ACC112 (cell line): ENCODE measurements at regions not wholly inside any gene's neighbourhood (a gene's known extent, or its start where the extent isn't known, plus 50 kb on each side); places are given as distances from the start of the nearest gene placed in this dataset.
"Not testable (repeated sequence)": the region's sequence is repeated elsewhere in the genome, so short reads cannot be mapped to it uniquely, and the experiment has no call there.

Experiments
- H2AFZ ChIP-seq: fragments of 200-600 bp; sonication (generic); one replicate; pipeline ENCODE4 v1.6.0; 2017; ENCODE audit warnings: antibody characterized with exemption, low read length; ENCODE audit not compliant: unreplicated experiment
- H3K27ac ChIP-seq: fragments of 200-600 bp; sonication (generic); 2 replicates; pipeline ENCODE4 v1.5.1; 2014; ENCODE audit warnings: low read depth, mild to moderate bottlenecking, antibody characterized with exemption, low read length, moderate library complexity
- H3K27me3 ChIP-seq: fragments of 200-600 bp; sonication (generic); 2 replicates; pipeline ENCODE4 v1.6.1; 2014; ENCODE audit warnings: mild to moderate bottlenecking, antibody characterized with exemption, low read length, moderate library complexity, mixed read lengths; ENCODE audit not compliant: insufficient read depth
- H3K36me3 ChIP-seq: fragments of 200-600 bp; sonication (generic); 2 replicates; pipeline ENCODE4 v1.6.1; 2016; ENCODE audit warnings: mild to moderate bottlenecking, antibody characterized with exemption, low read length, moderate library complexity, mixed read lengths; ENCODE audit not compliant: insufficient read depth
- H3K4me1 ChIP-seq: fragments of 200-600 bp; sonication (generic); one replicate; pipeline ENCODE4 v1.6.1; 2016; ENCODE audit warnings: low read length, mixed read lengths; ENCODE audit not compliant: insufficient read depth, unreplicated experiment, control insufficient read depth
- H3K4me3 ChIP-seq: fragments of 200-600 bp; sonication (generic); 2 replicates; pipeline ENCODE4 v1.5.1; 2014; ENCODE audit warnings: mild to moderate bottlenecking, low read depth, low read length
- H3K79me2 ChIP-seq: fragments of 200-600 bp; sonication (generic); one replicate; pipeline ENCODE4 v1.6.0; 2016; ENCODE audit warnings: low read length; ENCODE audit not compliant: control insufficient read depth, unreplicated experiment, insufficient read depth

- Histone ChIP-seq H3K27ac (no peak overlapping the region), H3K36me3 (no peaks in the 10 kb centered on the region), H3K27me3 (no peaks in the 10 kb centered on the region), H2AFZ (no peak overlapping the region), H3K4me1 (no peaks in the 10 kb centered on the region), H3K4me3 (no peak overlapping the region), H3K79me2 (no peaks in the 10 kb centered on the region)
Measured at GRCh38 chr12:127041985-127042625, 1224.9 kb upstream of the TMEM132C start.

DNA sequence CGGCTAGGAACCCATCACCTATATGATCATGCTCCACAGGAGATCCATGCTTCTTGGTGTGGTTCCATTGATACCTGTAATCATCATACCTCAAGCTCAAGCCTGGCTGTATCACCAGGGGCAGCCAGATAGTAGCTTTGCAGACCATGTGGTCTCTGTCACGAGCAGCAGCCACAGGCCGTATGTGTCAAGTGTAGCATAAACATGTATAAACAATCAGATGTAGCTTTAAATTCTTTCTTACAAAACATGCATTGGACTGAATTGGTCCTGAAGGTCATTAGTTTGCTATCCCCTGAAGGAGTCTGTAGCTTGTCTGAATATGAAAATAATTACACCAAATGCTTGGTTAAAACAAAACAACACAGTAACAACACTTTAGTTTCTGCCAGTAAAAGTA, 1223.2 kb upstream of the TMEM132C start:
- H3K27ac ChIP-seq, result no peak overlapping the region

DNA sequence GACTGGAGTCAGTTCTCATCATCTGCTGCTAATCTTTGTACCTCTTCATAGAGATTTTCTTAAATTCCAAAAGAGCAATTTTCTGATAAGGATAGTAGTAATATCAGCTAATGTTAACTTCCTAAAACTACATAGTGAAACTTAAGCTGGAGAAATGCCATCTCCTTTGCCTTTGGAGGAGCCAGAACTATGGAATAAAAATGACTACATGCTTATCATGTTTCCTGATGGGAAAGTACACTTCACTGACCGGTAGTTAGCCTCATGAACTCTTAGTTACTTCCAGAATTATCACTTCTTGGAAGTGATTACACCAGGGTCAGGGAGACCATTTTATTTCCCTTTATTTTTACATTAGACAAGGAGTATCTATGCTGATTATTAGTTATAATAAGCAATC, 1222.1 kb upstream of the TMEM132C start:
- Histone ChIP-seq H3K36me3 (no peaks in the 10 kb centered on the region), H3K27ac (no peak overlapping the region), H3K27me3 (no peaks in the 10 kb centered on the region), H3K79me2 (no peaks in the 10 kb centered on the region), H3K4me1 (no peaks in the 10 kb centered on the region), H3K4me3 (no peak overlapping the region), H2AFZ (no peak overlapping the region)

More for the DNA sequence above, 1223.2 kb upstream of the TMEM132C start:
- H2AFZ ChIP-seq, result no peak overlapping the region
- no peak overlapping the region for H3K4me3 ChIP-seq
- no peaks in the 10 kb centered on the region for H3K36me3 ChIP-seq
- H3K27me3 ChIP-seq, result no peaks in the 10 kb centered on the region
- H3K79me2 ChIP-seq, result no peaks in the 10 kb centered on the region
- H3K4me1 ChIP-seq, result no peaks in the 10 kb centered on the region

GRCh38 chr12:127046467-127046866, 1220.5 kb upstream of the TMEM132C start:
- H3K4me1 ChIP-seq, result no peaks in the 10 kb centered on the region
- no peaks in the 10 kb centered on the region for H3K79me2 ChIP-seq

DNA sequence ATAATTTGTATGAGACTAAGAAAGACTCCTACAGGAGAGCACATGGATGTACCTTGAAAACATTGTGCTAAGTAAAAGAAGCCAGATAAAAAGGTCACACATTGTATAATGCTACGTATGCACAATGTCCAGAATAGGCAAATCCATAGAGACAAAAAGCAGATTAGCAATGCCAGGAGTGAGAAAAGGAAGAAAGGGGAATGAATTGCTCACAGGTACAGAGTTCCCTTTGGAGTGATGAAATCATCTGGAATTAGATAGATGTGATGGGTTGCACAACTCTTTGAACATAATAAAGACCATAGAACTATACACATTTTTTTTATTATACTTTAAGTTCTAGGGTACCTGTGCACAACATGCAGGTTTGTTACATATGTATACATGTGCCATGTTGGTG, 1218.9 kb upstream of the TMEM132C start:
- no peak overlapping the region for H2AFZ ChIP-seq
- H3K36me3 ChIP-seq, result no peaks in the 10 kb centered on the region
- H3K4me1 ChIP-seq, result peaks cover 11% of the 10 kb centered on the region
- no peak overlapping the region for H3K27ac ChIP-seq
- no peak overlapping the region for H3K4me3 ChIP-seq
- H3K79me2 ChIP-seq, result no peaks in the 10 kb centered on the region
- H3K27me3 ChIP-seq, result no peaks in the 10 kb centered on the region

More at GRCh38 chr12:127046467-127046866, 1220.5 kb upstream of the TMEM132C start:
- no peak overlapping the region for H3K27ac ChIP-seq
- no peaks in the 10 kb centered on the region for H3K36me3 ChIP-seq
- H3K27me3 ChIP-seq, result no peaks in the 10 kb centered on the region
- no peak overlapping the region for H2AFZ ChIP-seq
- no peak overlapping the region for H3K4me3 ChIP-seq

GRCh38 chr12:127048525-127048924, 1218.4 kb upstream of the TMEM132C start:
- H3K27me3 ChIP-seq, H3K79me2 ChIP-seq, H3K27ac ChIP-seq, H3K4me3 ChIP-seq, H2AFZ ChIP-seq, H3K36me3 ChIP-seq: not testable (repeated sequence)
- H3K4me1 ChIP-seq, result peaks cover 16% of the 10 kb centered on the region

GRCh38 chr12:127051139-127051538, 1215.8 kb upstream of the TMEM132C start:
- H2AFZ ChIP-seq, result no peak overlapping the region
- H3K27me3 ChIP-seq, result no peaks in the 10 kb centered on the region
- H3K79me2 ChIP-seq, result no peaks in the 10 kb centered on the region
- no peaks in the 10 kb centered on the region for H3K36me3 ChIP-seq
- H3K4me1 ChIP-seq, result peaks cover 34% of the 10 kb centered on the region
- H3K27ac ChIP-seq, result no peak overlapping the region
- H3K4me3 ChIP-seq, result no peak overlapping the region

- Histone ChIP-seq H3K36me3 (no peaks in the 10 kb centered on the region), H3K4me1 (peaks cover 34% of the 10 kb centered on the region), H2AFZ (no peak overlapping the region), H3K27ac (peak overlapping the region; percentile 68), H3K27me3 (no peaks in the 10 kb centered on the region), H3K79me2 (no peaks in the 10 kb centered on the region), H3K4me3 (peak overlapping the region; percentile 39; the same call in 1 of the 2 replicates)
Measured at GRCh38 chr12:127052511-127053232, 1214.3 kb upstream of the TMEM132C start.

DNA sequence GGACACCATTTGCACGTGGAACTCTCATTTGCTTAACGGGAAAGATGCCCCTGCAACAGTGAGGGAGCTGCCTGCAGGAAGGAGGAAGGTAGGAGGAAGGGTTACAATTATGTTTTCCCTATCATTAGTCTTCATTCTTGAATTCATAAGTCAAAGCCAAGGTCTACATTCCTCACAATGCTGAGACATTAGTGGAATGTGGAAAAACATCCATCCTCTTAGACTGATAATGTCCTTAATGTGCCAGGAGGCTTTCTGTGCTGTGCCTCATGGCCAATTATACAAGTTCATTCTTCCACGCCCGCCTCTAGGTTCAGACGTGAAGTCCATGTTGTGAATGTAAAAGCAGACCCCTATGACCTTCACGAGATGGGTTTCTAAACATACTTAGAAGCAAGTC, 1212.4 kb upstream of the TMEM132C start:
- Histone ChIP-seq H3K4me3 (no peak overlapping the region), H3K4me1 (peaks cover 34% of the 10 kb centered on the region), H3K27me3 (no peaks in the 10 kb centered on the region), H3K79me2 (no peaks in the 10 kb centered on the region), H3K36me3 (no peaks in the 10 kb centered on the region), H2AFZ (no peak overlapping the region), H3K27ac (no peak overlapping the region)

- Histone ChIP-seq H3K79me2 (no peaks in the 10 kb centered on the region), H3K4me1 (peaks cover under 1% of the 10 kb centered on the region), H2AFZ (no peak overlapping the region), H3K36me3 (no peaks in the 10 kb centered on the region), H3K4me3 (no peak overlapping the region), H3K27ac (no peak overlapping the region), H3K27me3 (no peaks in the 10 kb centered on the region)
Measured at GRCh38 chr12:127060310-127060847, 1206.6 kb upstream of the TMEM132C start.

- H3K27me3 ChIP-seq, result no peaks in the 10 kb centered on the region
- no peaks in the 10 kb centered on the region for H3K36me3 ChIP-seq
- no peak overlapping the region for H2AFZ ChIP-seq
- no peaks in the 10 kb centered on the region for H3K4me1 ChIP-seq
- H3K4me3 ChIP-seq, result no peak overlapping the region
- no peaks in the 10 kb centered on the region for H3K79me2 ChIP-seq
- no peak overlapping the region for H3K27ac ChIP-seq
Measured at GRCh38 chr12:127060933-127061332, 1206.0 kb upstream of the TMEM132C start.
